ENCODE measurements at regions not wholly inside any gene's neighbourhood (a gene's known extent, or its start where the extent isn't known, plus 50 kb on each side); places are given as distances from the start of the nearest gene placed in this dataset.
"Not testable (repeated sequence)": the region's sequence is repeated elsewhere in the genome, so short reads cannot be mapped to it uniquely, and the experiment has no call there.

- intact Hi-C loops (cut with micrococcal nuclease): no loop called here
These were observed 121.6 kb downstream of the ZNF281 start for GRCh38 chr1:200288226-200288625.

- intact Hi-C loops (cut with micrococcal nuclease): not testable (repeated sequence)
These were observed 125.6 kb downstream of the ZNF281 start for GRCh38 chr1:200284236-200284635.

GRCh38 chr1:200282497-200283122, 127.2 kb downstream of the ZNF281 start:
- intact Hi-C loops (cut with micrococcal nuclease): no loop called here

GRCh38 chr1:200281201-200281835, 128.5 kb downstream of the ZNF281 start:
- intact Hi-C loops (cut with micrococcal nuclease): no loop called here

- intact Hi-C loops (cut with micrococcal nuclease): loop anchor here (1.0 kb wide), 4 partner anchors 22 to 230 kb away; no protein-coding TSS in a partner anchor
These were observed 129.9 kb downstream of the ZNF281 start for GRCh38 chr1:200279810-200280411.

GRCh38 chr1:200275816-200276453, 133.9 kb downstream of the ZNF281 start:
- intact Hi-C loops (cut with micrococcal nuclease): loop anchor here (1.0 kb wide), 1 partner anchor 592 kb away; no protein-coding TSS in a partner anchor

GRCh38 chr1:200275415-200275814, 134.4 kb downstream of the ZNF281 start:
- intact Hi-C loops (cut with micrococcal nuclease): no loop called here

GRCh38 chr1:200274116-200274515, 135.7 kb downstream of the ZNF281 start:
- intact Hi-C loops (cut with micrococcal nuclease): no loop called here

GRCh38 chr1:200272481-200273068, 137.3 kb downstream of the ZNF281 start:
- intact Hi-C loops (cut with micrococcal nuclease): no loop called here

GRCh38 chr1:200269256-200269655, 140.6 kb downstream of the ZNF281 start:
- intact Hi-C loops (cut with micrococcal nuclease): no loop called here

GRCh38 chr1:200267937-200268336, 141.9 kb downstream of the ZNF281 start:
- intact Hi-C loops (cut with micrococcal nuclease): no loop called here

GRCh38 chr1:200267458-200267857, 142.4 kb downstream of the ZNF281 start:
- intact Hi-C loops (cut with micrococcal nuclease): no loop called here

- intact Hi-C loops (cut with micrococcal nuclease): no loop called here
These were observed 143.0 kb downstream of the ZNF281 start for GRCh38 chr1:200266871-200267270.

- intact Hi-C loops (cut with micrococcal nuclease): no loop called here
These were observed 144.0 kb downstream of the ZNF281 start for GRCh38 chr1:200265881-200266280.

- intact Hi-C loops (cut with micrococcal nuclease): no loop called here
These were observed 144.7 kb downstream of the ZNF281 start for GRCh38 chr1:200265104-200265503.

GRCh38 chr1:200263203-200263602, 146.6 kb downstream of the ZNF281 start:
- intact Hi-C loops (cut with micrococcal nuclease): no loop called here

- intact Hi-C loops (cut with micrococcal nuclease): no loop called here
These were observed 147.4 kb downstream of the ZNF281 start for GRCh38 chr1:200262326-200262965.

GRCh38 chr1:200260597-200261335, 149.1 kb downstream of the ZNF281 start:
- intact Hi-C loops (cut with micrococcal nuclease): no loop called here

- intact Hi-C loops (cut with micrococcal nuclease): loop anchor here (1.0 to 2.0 kb wide), 3 partner anchors 44 to 230 kb away; no protein-coding TSS in a partner anchor
These were observed 151.1 kb downstream of the ZNF281 start for GRCh38 chr1:200258447-200259375.
